Fibroblast of skin of right quadriceps (primary cell): ENCODE measurements at regions not wholly inside any gene's neighbourhood (a gene's known extent, or its start where the extent isn't known, plus 50 kb on each side); places are given as distances from the start of the nearest gene placed in this dataset.
"Not testable (repeated sequence)": the region's sequence is repeated elsewhere in the genome, so short reads cannot be mapped to it uniquely, and the experiment has no call there.

Source experiments
- DNase-seq: peaks from one replicate; pipeline ENCODE4 v3.0.0-alpha.2; 2013

- DNase-seq, result no peak
These were observed 390.9 kb upstream of the SGCG start for GRCh38 chr13:22789916-22790315.

DNA sequence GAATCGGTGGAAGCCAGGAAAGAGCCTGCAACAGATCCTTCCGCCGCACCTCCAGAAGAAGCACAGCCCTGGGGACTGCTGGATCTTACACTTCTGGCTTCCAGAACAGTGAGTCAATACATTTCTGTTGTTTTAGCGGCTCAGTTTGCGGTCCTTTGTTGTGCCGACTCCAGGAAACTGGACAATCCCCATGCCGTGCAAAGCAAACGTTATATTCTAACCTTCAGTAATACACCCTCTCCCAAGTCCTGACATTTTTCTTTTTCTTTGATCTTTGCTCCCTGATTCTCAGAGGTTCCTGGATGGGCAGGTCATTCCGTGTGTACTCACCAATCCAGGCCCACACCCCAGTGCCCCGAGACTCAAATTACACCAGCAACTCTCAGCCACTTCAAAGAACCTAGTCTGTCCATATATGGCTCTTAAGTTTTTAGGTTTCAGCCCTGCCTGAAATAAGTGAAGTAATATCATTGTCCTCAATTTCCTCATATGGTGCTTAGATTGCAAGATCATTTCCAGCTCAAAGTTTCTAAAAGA, 387.1 kb upstream of the SGCG start:
- DNase-seq, result peak; percentile 7

GRCh38 chr13:22800526-22801401, 380.0 kb upstream of the SGCG start:
- DNase-seq, result no peak

- DNase-seq, result no peak
These were observed 379.3 kb upstream of the SGCG start for GRCh38 chr13:22801402-22802003.

- no peak for DNase-seq
These were observed 368.0 kb upstream of the SGCG start for GRCh38 chr13:22812793-22813192.

GRCh38 chr13:22813531-22814377, 367.0 kb upstream of the SGCG start:
- DNase-seq, result not testable (repeated sequence)

DNA sequence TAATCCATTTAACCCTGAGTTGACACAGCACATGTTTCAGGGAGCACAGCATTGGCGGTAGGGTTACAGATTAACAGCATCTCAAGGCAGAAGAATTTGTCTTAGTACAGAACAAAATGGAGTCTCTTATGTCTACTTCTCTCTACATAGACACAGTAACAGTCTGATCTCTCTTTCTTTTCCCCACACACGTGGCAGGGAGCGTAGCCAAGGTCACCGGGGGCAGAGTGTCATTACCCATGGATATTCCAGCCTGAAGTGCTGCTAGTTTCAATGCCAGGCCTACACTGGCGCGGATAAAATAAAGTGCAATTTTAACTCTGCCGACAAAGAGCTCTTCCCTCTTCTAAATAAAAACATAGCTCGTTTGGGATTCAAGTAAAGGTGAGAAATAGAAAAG, 366.3 kb upstream of the SGCG start:
- DNase-seq, result not testable (repeated sequence)

- DNase-seq, result no peak
These were observed 359.2 kb upstream of the SGCG start for GRCh38 chr13:22821589-22821988.

DNA sequence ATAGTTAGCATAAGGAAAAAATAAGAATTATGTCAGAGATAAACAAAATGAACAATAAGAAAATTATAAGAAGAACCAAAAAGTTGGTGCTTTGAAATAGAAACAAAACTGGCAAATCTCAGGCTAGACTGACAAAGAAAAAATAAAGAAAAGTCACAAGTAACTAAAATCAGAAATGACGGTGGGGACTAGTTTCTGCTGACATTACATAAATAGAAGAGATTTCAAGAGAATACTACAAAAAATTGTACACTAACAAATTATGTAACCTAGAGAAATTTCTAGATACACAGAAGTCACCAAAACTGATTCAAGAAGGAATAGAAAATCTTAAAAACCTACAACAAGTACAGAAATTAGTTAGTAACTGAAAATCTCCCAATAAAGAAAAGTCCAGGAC, 355.6 kb upstream of the SGCG start:
- no peak for DNase-seq

GRCh38 chr13:22828081-22828480, 352.7 kb upstream of the SGCG start:
- peak; percentile 28 for DNase-seq

DNA sequence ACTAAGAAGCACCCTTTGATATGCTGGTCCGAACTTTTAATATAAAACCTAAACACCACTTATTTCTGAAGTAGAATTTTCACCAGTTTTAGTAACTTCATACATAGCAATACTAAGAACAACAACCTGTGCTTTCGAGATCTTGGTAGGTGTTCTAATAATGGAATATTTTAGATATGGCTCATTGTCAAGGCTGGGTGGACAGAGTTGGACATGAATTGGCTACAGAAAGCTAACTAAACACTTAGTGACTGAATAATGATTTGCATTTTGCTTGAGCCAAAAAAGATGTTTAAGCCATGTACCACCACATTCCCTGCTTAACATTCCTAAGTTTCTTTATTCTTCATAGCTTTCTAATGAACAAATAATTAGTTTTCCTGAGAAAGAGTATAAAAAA, 344.3 kb upstream of the SGCG start:
- no peak for DNase-seq

GRCh38 chr13:22837980-22838647, 342.7 kb upstream of the SGCG start:
- no peak for DNase-seq

DNA sequence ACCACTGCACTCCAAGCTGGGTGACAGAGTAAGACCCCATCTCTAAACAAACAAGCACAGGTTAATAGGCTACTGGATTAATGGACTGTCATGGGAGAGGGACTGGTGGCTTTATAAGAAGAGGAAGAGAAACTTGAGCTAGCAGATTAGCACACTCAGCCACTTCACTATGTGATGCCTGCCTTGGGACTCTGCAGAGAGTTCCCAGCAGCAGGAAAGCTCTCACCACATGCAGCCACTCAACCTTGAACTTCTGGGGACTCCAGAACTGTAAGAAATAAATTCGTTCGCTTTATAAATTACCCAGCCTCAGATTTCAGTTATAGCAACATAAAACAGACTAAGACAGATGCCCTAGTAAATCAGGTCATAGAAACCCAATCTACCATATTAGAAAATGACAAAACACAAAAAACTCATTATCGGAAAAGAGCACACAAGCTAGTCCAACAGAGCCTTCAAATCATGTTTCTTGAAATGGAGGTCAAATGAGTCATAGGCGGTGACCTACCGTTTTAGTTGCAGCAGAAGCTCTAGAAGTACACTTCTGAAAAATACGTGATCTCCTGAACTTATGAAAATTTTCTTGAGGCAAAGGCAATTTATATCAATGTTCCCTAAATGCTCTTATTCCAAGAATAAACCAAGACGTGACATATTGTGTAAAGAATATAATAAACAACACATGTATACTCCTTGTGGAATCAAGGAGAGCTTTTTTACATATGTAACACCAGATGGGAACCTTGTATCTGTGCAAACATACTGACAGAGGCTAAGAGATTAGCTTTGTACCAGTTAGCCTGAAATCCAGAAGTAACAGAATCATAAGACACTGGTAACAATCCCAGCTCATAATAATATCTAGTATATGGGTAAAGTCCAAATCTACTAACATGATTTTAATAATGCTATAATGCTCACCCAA, 340.9 kb upstream of the SGCG start:
- DNase-seq, result no peak

DNA sequence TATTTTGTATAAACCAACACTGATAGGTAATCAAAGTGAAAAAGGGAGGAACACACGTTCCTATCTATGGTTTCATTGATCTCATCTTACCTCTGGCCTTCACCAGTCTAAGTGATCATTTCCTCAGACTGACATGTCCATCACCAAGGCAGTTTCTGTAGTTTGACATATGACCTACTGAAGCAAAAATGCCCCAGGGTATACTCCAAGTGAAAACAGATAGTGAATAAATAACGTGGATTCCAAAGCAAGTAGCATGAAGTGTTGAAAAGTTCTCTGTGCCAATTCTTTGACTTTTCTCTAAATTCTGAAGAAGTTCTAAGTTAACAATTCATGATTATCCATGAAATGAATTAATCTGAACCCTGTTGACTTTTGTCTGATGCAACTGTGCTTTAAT, 334.2 kb upstream of the SGCG start:
- DNase-seq, result no peak

DNA sequence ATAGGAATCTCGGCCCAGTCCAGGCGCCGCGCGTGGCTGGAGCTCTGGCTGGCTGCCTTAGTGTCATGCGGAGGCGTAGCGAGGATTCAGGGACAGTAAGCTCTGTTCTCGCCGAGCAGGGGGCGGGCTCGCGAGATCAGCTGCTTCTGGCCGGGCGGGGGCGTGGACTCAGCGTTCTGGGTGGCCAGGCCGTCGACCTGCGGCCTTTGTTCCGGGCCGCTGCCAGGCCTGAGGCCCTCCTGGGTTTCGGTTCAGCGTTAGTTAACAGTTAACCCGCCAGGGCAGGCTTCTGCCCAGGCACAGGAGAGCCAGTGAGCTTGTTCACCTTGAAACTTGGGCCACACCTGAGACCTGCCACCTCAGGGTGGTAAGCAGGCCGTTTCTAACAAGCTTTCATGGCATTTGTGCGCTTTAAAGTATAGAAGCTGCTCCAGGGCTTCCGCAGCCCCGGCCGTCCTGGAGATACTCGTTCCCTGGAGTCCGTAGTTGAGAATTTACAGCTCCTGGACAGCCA, 332.2 kb upstream of the SGCG start:
- no peak for DNase-seq

DNA sequence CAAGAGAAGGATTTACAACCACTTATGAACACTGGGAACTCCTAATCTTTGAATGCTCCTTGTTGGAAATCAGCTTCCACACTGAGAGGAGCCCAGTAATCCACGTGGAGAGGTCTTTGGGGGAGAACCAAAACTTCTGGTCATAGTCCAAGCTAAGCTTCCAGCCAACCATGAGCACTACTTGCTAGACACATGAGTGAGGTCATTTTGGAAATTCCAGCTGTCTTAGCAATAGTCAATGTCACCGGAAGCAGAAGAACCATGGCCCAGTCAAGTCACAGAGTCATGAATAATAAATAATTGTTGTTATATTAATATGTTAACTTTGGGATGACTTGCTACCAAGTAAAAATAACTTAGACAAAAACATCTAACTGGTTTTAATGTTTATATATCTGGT, 324.9 kb upstream of the SGCG start:
- no peak for DNase-seq

DNA sequence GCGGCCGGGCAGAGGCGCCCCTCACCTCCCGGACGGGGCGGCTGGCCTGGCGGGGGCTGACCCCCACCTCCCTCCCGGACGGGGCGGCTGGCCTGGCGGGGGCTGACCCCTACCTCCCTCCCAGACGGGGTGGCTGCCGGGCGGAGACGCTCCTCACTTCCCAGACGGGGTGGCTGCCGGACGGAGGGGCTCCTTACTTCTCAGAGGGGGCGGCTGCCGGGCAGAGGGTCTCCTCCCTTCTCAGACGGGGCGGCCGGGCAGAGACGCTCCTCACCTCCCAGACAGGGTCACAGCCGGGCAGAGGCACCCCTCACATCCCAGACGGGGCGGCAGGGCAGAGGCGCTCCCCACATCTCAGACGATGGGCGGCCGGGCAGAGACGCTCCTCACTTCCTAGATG, 321.8 kb upstream of the SGCG start:
- DNase-seq, result not testable (repeated sequence)

DNA sequence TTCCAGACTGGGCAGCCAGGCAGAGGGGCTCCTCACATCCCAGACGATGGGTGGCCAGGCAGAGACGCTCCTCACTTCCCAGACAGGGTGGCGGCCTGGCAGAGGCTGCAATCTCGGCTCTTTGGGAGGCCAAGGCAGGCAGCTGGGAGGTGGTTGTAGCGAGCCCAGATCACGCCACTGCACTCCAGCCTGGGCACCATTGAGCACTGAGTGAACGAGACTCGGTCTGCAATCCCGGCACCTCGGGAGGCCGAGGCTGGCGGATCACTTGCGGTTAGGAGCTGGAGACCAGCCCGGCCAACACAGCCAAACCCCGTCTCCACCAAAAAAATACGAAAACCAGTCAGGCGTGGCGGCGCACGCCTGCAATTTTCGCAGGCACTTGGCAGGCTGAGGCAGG, 321.4 kb upstream of the SGCG start:
- not testable (repeated sequence) for DNase-seq

GRCh38 chr13:22861958-22862466, 318.8 kb upstream of the SGCG start:
- no peak for DNase-seq

DNA sequence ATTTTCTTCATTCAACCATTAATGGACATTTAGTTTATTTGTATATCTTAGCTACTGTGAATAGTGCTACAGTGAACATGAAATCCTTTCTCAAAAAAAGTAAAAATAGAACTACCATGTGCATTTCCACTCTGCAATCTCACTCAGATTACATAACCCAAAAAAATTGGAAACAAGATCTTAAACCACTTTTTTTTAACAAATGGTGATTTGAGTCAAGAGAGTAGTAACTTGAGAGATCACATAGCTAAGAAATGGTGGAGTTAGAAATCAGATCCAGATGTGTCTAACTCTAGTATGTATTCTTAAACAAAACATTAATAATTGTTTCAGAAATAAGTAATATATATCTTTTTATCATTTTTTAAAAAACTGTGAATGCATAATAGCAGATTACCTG, 318.3 kb upstream of the SGCG start:
- DNase-seq, result no peak

DNA sequence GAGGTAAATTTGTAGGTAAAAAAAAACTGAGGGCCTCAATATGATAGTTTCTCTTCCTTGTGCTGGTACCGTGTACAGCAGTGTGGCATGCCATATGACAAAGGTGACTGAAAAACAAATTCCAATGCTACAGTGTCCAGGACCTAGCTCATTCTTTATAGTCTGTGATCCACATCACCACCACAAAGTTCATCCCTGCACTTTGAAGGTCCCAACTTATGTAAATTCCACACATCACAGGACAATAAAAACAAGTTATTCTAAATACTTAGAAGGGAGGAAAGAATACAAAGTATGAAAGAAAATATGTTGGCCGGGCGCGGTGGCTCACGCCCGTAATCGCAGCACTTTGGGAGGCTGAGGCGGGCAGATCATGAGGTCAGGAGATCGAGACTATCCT, 314.6 kb upstream of the SGCG start:
- no peak for DNase-seq
